H9 (cell line): ENCODE measurements at regions not wholly inside any gene's neighbourhood (a gene's known extent, or its start where the extent isn't known, plus 50 kb on each side); places are given as distances from the start of the nearest gene placed in this dataset.

Experiments
- DNase-seq: peaks from one replicate; pipeline ENCODE4 v3.0.0-alpha.2; 2017
- H2AFZ ChIP-seq: one replicate; pipeline ENCODE4 v1.6.1; 2013; ENCODE audit warnings: mild to moderate bottlenecking, low read length, control low read depth, moderate library complexity
- H2AK5ac ChIP-seq: 2 replicates; pipeline ENCODE4 v1.6.1; 2013; ENCODE audit warnings: low read length, control low read depth, mixed read lengths; ENCODE audit not compliant: insufficient read length
- H2BK120ac ChIP-seq: one replicate; pipeline ENCODE4 v1.6.1; 2013; ENCODE audit warnings: low read depth, mild to moderate bottlenecking, low read length, control low read depth, inconsistent platforms; ENCODE audit not compliant: poor library complexity, severe bottlenecking
- H2BK12ac ChIP-seq: 2 replicates; pipeline ENCODE4 v1.6.1; 2013; ENCODE audit warnings: low read length, control low read depth, mixed read lengths, low read depth; ENCODE audit not compliant: insufficient read length
- H2BK15ac ChIP-seq: 2 replicates; pipeline ENCODE4 v1.6.1; 2013; ENCODE audit warnings: low read depth, low read length, control low read depth
- H2BK20ac ChIP-seq: one replicate; pipeline ENCODE4 v1.6.1; 2013; ENCODE audit warnings: low read depth, mild to moderate bottlenecking, low read length, control low read depth, inconsistent platforms; ENCODE audit not compliant: poor library complexity, severe bottlenecking
- H2BK5ac ChIP-seq: 2 replicates; pipeline ENCODE4 v1.6.1; 2013; ENCODE audit warnings: low read length, control low read depth, mixed read lengths; ENCODE audit not compliant: insufficient read length
- H3K14ac ChIP-seq: 2 replicates; pipeline ENCODE4 v1.6.1; 2013; ENCODE audit warnings: low read length, control low read depth; ENCODE audit not compliant: insufficient read depth
- H3K18ac ChIP-seq: 2 replicates; pipeline ENCODE4 v1.6.1; 2013; ENCODE audit warnings: low read depth, mild to moderate bottlenecking, mixed read lengths, low read length, control low read depth; ENCODE audit not compliant: insufficient read length
- H3K23ac ChIP-seq: 2 replicates; pipeline ENCODE4 v1.6.1; 2013; ENCODE audit warnings: low read length, control low read depth, mixed read lengths, low read depth; ENCODE audit not compliant: insufficient read length
- H3K23me2 ChIP-seq: 2 replicates; pipeline ENCODE4 v1.6.1; 2013; ENCODE audit warnings: low read depth, mild to moderate bottlenecking, mixed read lengths, low read length, control low read depth; ENCODE audit not compliant: insufficient read length, poor library complexity, severe bottlenecking
- H3K27ac ChIP-seq: 2 replicates; pipeline ENCODE4 v1.5.1; 2013; ENCODE audit warnings: low read length, control low read depth, mixed read lengths, low read depth; ENCODE audit not compliant: insufficient read length
- H3K27me3 ChIP-seq: 2 replicates; pipeline ENCODE4 v1.6.1; 2013; ENCODE audit warnings: low read length, control low read depth, inconsistent platforms; ENCODE audit not compliant: insufficient read depth
- H3K4ac ChIP-seq: 2 replicates; pipeline ENCODE4 v1.6.1; 2013; ENCODE audit warnings: low read depth, mild to moderate bottlenecking, control low read depth, inconsistent platforms, low read length, moderate library complexity
- H3K4me1 ChIP-seq: 2 replicates; pipeline ENCODE4 v1.6.1; 2013; ENCODE audit warnings: low read length, control low read depth, inconsistent platforms; ENCODE audit not compliant: insufficient read depth
- H3K4me2 ChIP-seq: 2 replicates; pipeline ENCODE4 v1.6.1; 2013; ENCODE audit warnings: low read length, control low read depth, mixed read lengths; ENCODE audit not compliant: insufficient read length, insufficient read depth
- H3K56ac ChIP-seq: 2 replicates; pipeline ENCODE4 v1.6.1; 2013; ENCODE audit warnings: low read depth, mild to moderate bottlenecking, mixed read lengths, low read length, control low read depth; ENCODE audit not compliant: insufficient read length
- H3K79me1 ChIP-seq: 2 replicates; pipeline ENCODE4 v1.6.1; 2013; ENCODE audit warnings: low read depth, mild to moderate bottlenecking, moderate library complexity, low read length, control low read depth, inconsistent platforms; ENCODE audit not compliant: insufficient read depth, poor library complexity, severe bottlenecking
- H3K79me2 ChIP-seq: 2 replicates; pipeline ENCODE4 v1.6.1; 2013; ENCODE audit warnings: low read length, control low read depth, inconsistent platforms; ENCODE audit not compliant: insufficient read depth
- H3K9ac ChIP-seq: 2 replicates; pipeline ENCODE4 v1.6.1; 2013; ENCODE audit warnings: low read length, control low read depth, mixed read lengths; ENCODE audit not compliant: insufficient read length; ENCODE audit errors: extremely low read depth
- H3K9me3 ChIP-seq: one replicate; pipeline ENCODE4 v1.6.1; 2013; ENCODE audit warnings: low read depth, low read length, inconsistent platforms; ENCODE audit not compliant: control insufficient read depth
- H3T11ph ChIP-seq: one replicate; pipeline ENCODE4 v1.6.1; 2013; ENCODE audit warnings: mild to moderate bottlenecking, low read length, control low read depth, inconsistent platforms
- H4K20me1 ChIP-seq: one replicate; pipeline ENCODE4 v1.6.1; 2013; ENCODE audit not compliant: control insufficient read depth, insufficient read length, insufficient read depth
- H4K5ac ChIP-seq: 2 replicates; pipeline ENCODE4 v1.6.1; 2013; ENCODE audit warnings: low read depth, mild to moderate bottlenecking, mixed read lengths, low read length, control low read depth; ENCODE audit not compliant: insufficient read length
- H4K8ac ChIP-seq: replicated peaks from 2 replicates; pipeline ENCODE4 v1.6.1; 2013; ENCODE audit warnings: low read length, control low read depth, mixed read lengths, low read depth; ENCODE audit not compliant: insufficient read length
- H4K91ac ChIP-seq: 2 replicates; pipeline ENCODE4 v1.6.1; 2013; ENCODE audit warnings: low read depth, mild to moderate bottlenecking, moderate library complexity, mixed read lengths, low read length, control low read depth; ENCODE audit not compliant: insufficient read length
- H3K27ac Mint-ChIP-seq, 3 experiments: 2 replicates in 2 of 3; 3 replicates in 1 of 3; pipeline ENCODE4 v1.8.0; 2020 to 2021; ENCODE audit warnings: mixed read lengths in 3 of 3, mild to moderate bottlenecking in 1 of 3, moderate library complexity in 1 of 3
- H3K27me3 Mint-ChIP-seq: 2 replicates; pipeline ENCODE4 v1.8.0; 2021; ENCODE audit warnings: low read depth, mild to moderate bottlenecking, moderate library complexity, mixed read lengths
- H3K36me3 Mint-ChIP-seq, 3 experiments: 2 replicates in 2 of 3; 3 replicates in 1 of 3; pipeline ENCODE4 v1.8.0; 2020 to 2021; ENCODE audit warnings: low read depth in 3 of 3, mixed read lengths in 3 of 3; ENCODE audit not compliant: insufficient read depth in 1 of 3
- H3K4me1 Mint-ChIP-seq, 2 experiments: 2 replicates each; pipeline ENCODE4 v1.8.0; 2020; ENCODE audit warnings: mixed read lengths in 2 of 2
- H3K4me3 Mint-ChIP-seq, 2 experiments: 2 replicates in 1 of 2; 3 replicates in 1 of 2; pipeline ENCODE4 v1.8.0; 2020 to 2021; ENCODE audit warnings: mild to moderate bottlenecking in 2 of 2, mixed read lengths in 2 of 2, moderate library complexity in 1 of 2
- H3K9me3 Mint-ChIP-seq, 2 experiments: 2 replicates in 1 of 2; 3 replicates in 1 of 2; pipeline ENCODE4 v1.8.0; 2020; ENCODE audit warnings: mild to moderate bottlenecking in 2 of 2, mixed read lengths in 2 of 2, moderate library complexity in 1 of 2
- CTCF ChIP-seq: fragments of 200-600 bp; sonication (generic); conservative IDR thresholded peaks from 3 replicates; pipeline ENCODE4 v1.8.0; 2021; ENCODE audit warnings: antibody characterized with exemption, mild to moderate bottlenecking
- WGBS: extraction: QIAGEN DNeasy Blood & Tissue Kit; methylation state at CpG from one replicate; pipeline ENCODE4 v1.1.7; 2013; ENCODE audit warnings: missing lambda C conversion rate, low lambda C conversion rate, mixed read lengths; ENCODE audit not compliant: insufficient read length; ENCODE audit errors: extremely low coverage; 5-methylcytosine and 5-hydroxymethylcytosine counted together

GRCh38 chr9:1431461-1431860 is 381.3 kb downstream of the DMRT2 start:
- Histone ChIP-seq H3K27me3 (no peaks in the 10 kb centered on the region), H3T11ph (no peak overlapping the region), H3K18ac (no peak overlapping the region), H3K4me1 (no peaks in the 10 kb centered on the region), H4K5ac (no peak overlapping the region), H3K9me3 (peaks cover 10% of the 10 kb centered on the region), H2BK5ac (no peak overlapping the region), H2AK5ac (no peak overlapping the region), H2BK12ac (no peak overlapping the region), H3K79me1 (no peaks in the 10 kb centered on the region), H3K79me2 (no peaks in the 10 kb centered on the region), H2BK20ac (no peak overlapping the region), H3K56ac (no peak overlapping the region), H3K23me2 (no peaks in the 10 kb centered on the region), H4K8ac (no peak overlapping the region), H2AFZ (no peak overlapping the region), H4K20me1 (no peaks in the 10 kb centered on the region), H3K9ac (no peak overlapping the region), H3K23ac (no peak overlapping the region), H3K14ac (no peak overlapping the region), H4K91ac (no peak overlapping the region), H3K4me2 (no peak overlapping the region), H2BK15ac (no peak overlapping the region), H3K27ac (no peak overlapping the region), H2BK120ac (no peak overlapping the region), H3K4ac (no peak overlapping the region)
- Mint-ChIP-seq H3K27me3 (peaks cover 11% of the 10 kb centered on the region), H3K36me3 (no peaks in the 10 kb centered on the region), H3K4me1 (peaks cover 0 to 2% of the 10 kb centered on the region in 2 experiments; a peak in 1 of 4 replicates), H3K27ac (no peak overlapping the region), H3K4me3 (no peak overlapping the region), H3K9me3 (peaks cover 0 to 45% of the 10 kb centered on the region in 2 experiments; a peak in 3 of 5 replicates)
- no CpG with 5 or more reads among the region's 4 CpGs for WGBS
- no peak for TF ChIP-seq CTCF
- DNase-seq: no peak
